OCI-LY7 (cell line): ENCODE measurements at regions not wholly inside any gene's neighbourhood (a gene's known extent, or its start where the extent isn't known, plus 50 kb on each side); places are given as distances from the start of the nearest gene placed in this dataset.

Experiments
- CTCF ChIP-seq: fragments of 200-600 bp; sonication (generic); conservative IDR thresholded peaks from 2 replicates; pipeline ENCODE4 v1.5.1; 2014; ENCODE audit warnings: mild to moderate bottlenecking, antibody characterized with exemption, low read length, moderate library complexity, mixed read lengths
- EZH2phosphoT487 ChIP-seq: fragments of 200-600 bp; sonication (generic); IDR thresholded peaks from 2 replicates; pipeline ENCODE4 v1.6.1; 2018; ENCODE audit warnings: low read depth, borderline replicate concordance, mild to moderate bottlenecking, mixed run types, antibody characterized with exemption, low read length, moderate library complexity, mixed read lengths

DNA sequence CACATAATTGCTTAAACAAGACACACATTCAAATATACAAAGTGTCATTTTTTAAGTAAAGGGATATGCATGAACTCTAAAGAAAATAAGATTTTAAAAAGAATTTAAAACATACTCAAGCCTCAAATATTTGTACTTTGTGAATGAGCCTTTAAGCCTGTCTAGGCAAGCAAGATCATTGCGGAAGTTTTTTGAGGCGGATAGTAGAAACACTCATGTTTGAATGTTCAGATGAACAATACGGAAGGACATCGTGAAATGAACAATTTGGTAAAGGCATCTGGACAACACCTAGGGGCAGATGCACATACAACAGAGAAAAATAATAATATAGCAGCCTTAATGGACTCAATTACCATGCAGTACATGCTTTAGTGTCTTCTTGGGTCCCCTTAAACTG is 928.9 kb downstream of the TFAP2A start:
- TF ChIP-seq CTCF (no peak), EZH2phosphoT487 (no peak)
